ENCODE measurements at regions not wholly inside any gene's neighbourhood (a gene's known extent, or its start where the extent isn't known, plus 50 kb on each side); places are given as distances from the start of the nearest gene placed in this dataset.

DNA sequence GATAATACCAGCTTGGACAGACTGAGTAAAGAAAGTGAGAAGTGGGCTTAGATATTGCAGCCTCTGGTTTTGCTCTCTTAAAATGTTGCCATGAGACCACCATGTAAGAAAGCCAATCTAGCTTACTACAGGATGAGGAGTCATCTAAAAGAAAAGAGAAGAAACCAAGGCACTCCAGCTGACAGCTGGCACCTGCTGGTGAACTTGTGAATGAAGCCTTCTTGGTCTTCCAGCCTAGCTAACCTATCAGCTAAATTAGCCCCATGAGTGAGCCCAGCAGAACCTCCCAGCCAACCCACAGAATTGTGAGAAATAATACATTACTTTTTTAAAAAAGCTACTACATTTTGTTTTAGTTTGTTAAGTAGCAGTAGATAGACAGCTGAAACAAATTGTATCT lies 154.5 kb upstream of the QRFPR start:
- no peak for TF ChIP-seq EZH2 (IDR thresholded peaks at IDR 0.05; ENCODE audit: borderline replicate concordance)
- TF ChIP-seq, protein P1, sequence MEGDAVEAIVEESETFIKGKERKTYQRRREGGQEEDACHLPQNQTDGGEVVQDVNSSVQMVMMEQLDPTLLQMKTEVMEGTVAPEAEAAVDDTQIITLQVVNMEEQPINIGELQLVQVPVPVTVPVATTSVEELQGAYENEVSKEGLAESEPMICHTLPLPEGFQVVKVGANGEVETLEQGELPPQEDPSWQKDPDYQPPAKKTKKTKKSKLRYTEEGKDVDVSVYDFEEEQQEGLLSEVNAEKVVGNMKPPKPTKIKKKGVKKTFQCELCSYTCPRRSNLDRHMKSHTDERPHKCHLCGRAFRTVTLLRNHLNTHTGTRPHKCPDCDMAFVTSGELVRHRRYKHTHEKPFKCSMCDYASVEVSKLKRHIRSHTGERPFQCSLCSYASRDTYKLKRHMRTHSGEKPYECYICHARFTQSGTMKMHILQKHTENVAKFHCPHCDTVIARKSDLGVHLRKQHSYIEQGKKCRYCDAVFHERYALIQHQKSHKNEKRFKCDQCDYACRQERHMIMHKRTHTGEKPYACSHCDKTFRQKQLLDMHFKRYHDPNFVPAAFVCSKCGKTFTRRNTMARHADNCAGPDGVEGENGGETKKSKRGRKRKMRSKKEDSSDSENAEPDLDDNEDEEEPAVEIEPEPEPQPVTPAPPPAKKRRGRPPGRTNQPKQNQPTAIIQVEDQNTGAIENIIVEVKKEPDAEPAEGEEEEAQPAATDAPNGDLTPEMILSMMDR (IDR thresholded peaks at IDR 0.05; ENCODE audit: poor library complexity), result no peak
- TF ChIP-seq EZH2phosphoT487 (IDR thresholded peaks at IDR 0.05; ENCODE audit: low read depth, severe bottlenecking, unreplicated experiment), result no peak
- H3K36me3 ChIP-seq (replicated peaks; ENCODE audit: insufficient read depth, low read depth), result no peaks in the 10 kb centered on the region
- no peak overlapping the region for H3K4me3 ChIP-seq
- DNase-seq (ENCODE audit: low spot score), result no peak
- no peaks in the 10 kb centered on the region for H4K20me1 ChIP-seq (ENCODE audit: insufficient read depth, poor library complexity, severe bottlenecking)
- no peaks in the 10 kb centered on the region for H3K9me3 ChIP-seq (ENCODE audit: low read depth)
- no peaks in the 10 kb centered on the region for H3K4me1 ChIP-seq (ENCODE audit: insufficient read depth)
- no peaks in the 10 kb centered on the region for H3K9me2 ChIP-seq (replicated peaks; ENCODE audit: insufficient read depth)
- no peak overlapping the region for H2AFZ ChIP-seq
- no peak overlapping the region for H3K27ac ChIP-seq
- H3K4me2 ChIP-seq, result no peak overlapping the region
- peaks cover under 1% of the 10 kb centered on the region for H3K27me3 ChIP-seq
- no peaks in the 10 kb centered on the region for H3K79me2 ChIP-seq

DNA sequence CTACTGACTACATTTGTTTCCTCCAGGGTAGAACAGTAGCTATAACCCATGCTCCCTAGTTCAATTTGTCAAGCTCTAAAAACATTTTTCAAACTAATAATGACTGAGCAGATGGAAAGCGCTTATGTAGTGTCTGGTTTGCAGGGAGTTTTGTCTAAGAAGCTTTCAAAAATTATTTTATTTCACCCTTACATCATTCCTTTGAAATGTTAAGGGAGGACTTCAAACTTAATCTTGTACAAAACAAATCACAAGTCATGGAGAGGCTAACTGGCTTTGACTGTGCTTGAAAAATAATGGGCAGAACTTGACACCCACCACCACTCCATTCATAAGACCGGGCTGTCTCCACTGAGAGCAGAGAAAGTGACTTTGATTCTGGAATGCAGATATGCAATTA lies 153.4 kb upstream of the QRFPR start:
- WGBS (ENCODE audit: low lambda C conversion rate, missing lambda C conversion rate), result 91% methylated on average over 2 of the region's 2 CpGs

DNA sequence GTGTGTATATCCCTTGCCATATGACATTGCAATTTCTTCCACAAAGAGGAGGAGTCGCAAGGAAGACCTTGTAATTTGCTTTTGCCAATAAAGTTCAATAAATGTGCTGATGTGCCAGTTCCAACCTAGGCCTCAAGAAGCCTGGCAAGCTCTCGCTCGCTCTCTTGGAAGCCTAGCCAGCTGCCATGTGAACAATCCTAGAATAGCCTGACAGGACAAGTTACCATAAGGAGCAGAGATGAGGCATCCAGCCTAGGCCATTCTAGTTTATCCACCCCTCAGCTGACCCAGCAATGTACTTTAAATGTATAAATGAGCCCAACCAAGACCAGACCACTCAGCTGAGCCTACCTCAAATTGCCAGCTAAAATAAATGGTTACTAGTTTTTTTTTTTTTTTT lies 145.7 kb upstream of the QRFPR start:
- no peak for TF ChIP-seq EZH2phosphoT487 (IDR thresholded peaks at IDR 0.05; ENCODE audit: low read depth, severe bottlenecking, unreplicated experiment)
- TF ChIP-seq, protein P1 (IDR thresholded peaks at IDR 0.05; ENCODE audit: poor library complexity), result no peak
- TF ChIP-seq EZH2 (IDR thresholded peaks at IDR 0.05; ENCODE audit: borderline replicate concordance), result no peak
- no peak overlapping the region for H3K4me2 ChIP-seq
- no peaks in the 10 kb centered on the region for H3K9me2 ChIP-seq (replicated peaks; ENCODE audit: insufficient read depth)
- no peaks in the 10 kb centered on the region for H3K4me1 ChIP-seq (ENCODE audit: insufficient read depth)
- 100% methylated on average over 3 of the region's 3 CpGs for WGBS (ENCODE audit: low lambda C conversion rate, missing lambda C conversion rate)
- no peaks in the 10 kb centered on the region for H3K36me3 ChIP-seq (replicated peaks; ENCODE audit: insufficient read depth, low read depth)
- no peak overlapping the region for H2AFZ ChIP-seq
- H3K79me2 ChIP-seq, result no peaks in the 10 kb centered on the region
- no peaks in the 10 kb centered on the region for H3K9me3 ChIP-seq (ENCODE audit: low read depth)
- peaks cover 2% of the 10 kb centered on the region for H3K27me3 ChIP-seq
- no peaks in the 10 kb centered on the region for H4K20me1 ChIP-seq (ENCODE audit: insufficient read depth, poor library complexity, severe bottlenecking)
- no peak for DNase-seq (ENCODE audit: low spot score)
- no peak overlapping the region for H3K4me3 ChIP-seq
- H3K27ac ChIP-seq, result no peak overlapping the region

More for the DNA sequence above, 153.4 kb upstream of the QRFPR start:
- H3K79me2 ChIP-seq, result no peaks in the 10 kb centered on the region
- no peak overlapping the region for H3K4me3 ChIP-seq
- no peak overlapping the region for H2AFZ ChIP-seq
- H3K9me2 ChIP-seq (replicated peaks; ENCODE audit: insufficient read depth), result no peaks in the 10 kb centered on the region
- H3K27ac ChIP-seq, result no peak overlapping the region
- H4K20me1 ChIP-seq (ENCODE audit: insufficient read depth, poor library complexity, severe bottlenecking), result no peaks in the 10 kb centered on the region
- H3K27me3 ChIP-seq, result peaks cover 2% of the 10 kb centered on the region
- no peak for DNase-seq (ENCODE audit: low spot score)
- no peak overlapping the region for H3K4me2 ChIP-seq
- H3K9me3 ChIP-seq (ENCODE audit: low read depth), result no peaks in the 10 kb centered on the region
- H3K4me1 ChIP-seq (ENCODE audit: insufficient read depth), result no peaks in the 10 kb centered on the region
- H3K36me3 ChIP-seq (replicated peaks; ENCODE audit: insufficient read depth, low read depth), result no peaks in the 10 kb centered on the region
- TF ChIP-seq EZH2phosphoT487 (IDR thresholded peaks at IDR 0.05; ENCODE audit: low read depth, severe bottlenecking, unreplicated experiment) (no peak), EZH2 (IDR thresholded peaks at IDR 0.05; ENCODE audit: borderline replicate concordance) (no peak)
- TF ChIP-seq, protein P1 (IDR thresholded peaks at IDR 0.05; ENCODE audit: poor library complexity), result no peak
